H1 (cell line): ENCODE measurements at regions not wholly inside any gene's neighbourhood (a gene's known extent, or its start where the extent isn't known, plus 50 kb on each side); places are given as distances from the start of the nearest gene placed in this dataset.

Source experiments
- CTCF ChIA-PET: fragments of 300-600 bp; sonication (Branson Sonifier 250); formaldehyde crosslinking; loops from one replicate; lab custom pipeline; 2021; ENCODE audit not compliant: partially characterized antibody; lab: Charles Lee
- POLR2A ChIA-PET: fragments of 300-600 bp; sonication (Branson Sonifier 250); formaldehyde crosslinking; loops from one replicate; lab custom pipeline; 2021; ENCODE audit warnings: inconsistent platforms; ENCODE audit not compliant: partially characterized antibody; lab: Charles Lee
- DNase-seq, 2 experiments: peaks; one replicate each; pipeline versions ENCODE4 v3.0.0 to v3.0.0-alpha.2; 2010 to 2022; ENCODE audit warnings: low spot score in 2 of 2, low read depth in 1 of 2, mixed read lengths in 1 of 2
- FAIRE-seq: peaks from 2 replicates; lab custom pipeline; 2011; peaks lifted over from hg19 to GRCh38; lab: Jason Lieb, UNC
- H2AFZ ChIP-seq: 2 replicates; pipeline ENCODE4 v1.8.1; 2012; ENCODE audit warnings: low read length, inconsistent platforms
- H2AK5ac ChIP-seq: 2 replicates; pipeline ENCODE4 v1.6.1; 2013; ENCODE audit warnings: low read depth, low read length
- H2BK120ac ChIP-seq: replicated peaks from 2 replicates; pipeline ENCODE3; 2013; ENCODE audit warnings: low read depth, low read length, inconsistent platforms
- H2BK12ac ChIP-seq: 2 replicates; pipeline ENCODE4 v1.6.1; 2013; ENCODE audit warnings: low read depth, low read length
- H2BK15ac ChIP-seq: 2 replicates; pipeline ENCODE4 v1.6.1; 2013; ENCODE audit warnings: low read length
- H2BK20ac ChIP-seq: 2 replicates; pipeline ENCODE4 v1.6.1; 2013; ENCODE audit warnings: low read length
- H2BK5ac ChIP-seq: 2 replicates; pipeline ENCODE4 v1.6.1; 2013; ENCODE audit warnings: low read depth, low read length
- H3K14ac ChIP-seq: 2 replicates; pipeline ENCODE4 v1.6.1; 2013; ENCODE audit warnings: inconsistent platforms; ENCODE audit not compliant: insufficient read length
- H3K18ac ChIP-seq: 2 replicates; pipeline ENCODE4 v1.6.1; 2013; ENCODE audit warnings: low read length; ENCODE audit errors: extremely low read depth
- H3K23ac ChIP-seq: 2 replicates; pipeline ENCODE4 v1.6.1; 2013; ENCODE audit warnings: inconsistent platforms; ENCODE audit not compliant: insufficient read length
- H3K23me2 ChIP-seq: 2 replicates; pipeline ENCODE4 v1.6.1; 2013; ENCODE audit warnings: low read depth, low read length
- H3K27ac ChIP-seq: 2 replicates; pipeline ENCODE4 v1.6.1; 2011; ENCODE audit warnings: low read depth, low read length, inconsistent platforms
- H3K27me3 ChIP-seq, 4 experiments: replicated peaks in 1 of 4; 1 replicate in 1 of 4; 2 replicates in 3 of 4; pipeline versions ENCODE4 v1.6.1 to v1.8.1; 2011 to 2013; ENCODE audit warnings: low read length in 3 of 4, mild to moderate bottlenecking in 3 of 4, inconsistent platforms in 2 of 4, mixed read lengths in 2 of 4, moderate library complexity in 1 of 4; ENCODE audit not compliant: control insufficient read depth in 3 of 4, insufficient read depth in 3 of 4; ENCODE audit errors: extremely low read depth in 1 of 4
- H3K36me3 ChIP-seq, 4 experiments: 2 replicates each; pipeline versions ENCODE4 v1.6.1 to v1.8.1; 2011 to 2013; ENCODE audit warnings: mild to moderate bottlenecking in 4 of 4, low read length in 3 of 4, moderate library complexity in 2 of 4, control low read depth in 1 of 4, inconsistent platforms in 1 of 4; ENCODE audit not compliant: insufficient read depth in 4 of 4, control insufficient read depth in 2 of 4
- H3K4ac ChIP-seq: replicated peaks from 2 replicates; pipeline ENCODE3; 2013; ENCODE audit warnings: low read length, low read depth, mixed read lengths, inconsistent platforms; ENCODE audit not compliant: insufficient read length
- H3K4me1 ChIP-seq, 4 experiments: replicated peaks in 1 of 4; 1 replicate in 1 of 4; 2 replicates in 3 of 4; pipeline versions ENCODE4 v1.6.1 to v1.8.1; 2011 to 2013; ENCODE audit warnings: low read length in 3 of 4, inconsistent platforms in 2 of 4, mixed read lengths in 1 of 4; ENCODE audit not compliant: insufficient read depth in 4 of 4, control insufficient read depth in 3 of 4
- H3K4me2 ChIP-seq, 2 experiments: 2 replicates each; pipeline versions ENCODE4 v1.6.1 to v1.8.1; 2011 to 2013; ENCODE audit warnings: low read depth in 2 of 2, low read length in 2 of 2, control low read depth in 1 of 2, inconsistent platforms in 1 of 2, mild to moderate bottlenecking in 1 of 2; ENCODE audit not compliant: insufficient read depth in 1 of 2
- H3K4me3 ChIP-seq, 4 experiments: fragments of 200-600, 300-600 bp in 1 of 4; sonication (generic), shearing (Covaris generic), sonication (Bioruptor Twin) in 1 of 4; 2 replicates each; pipeline versions ENCODE4 v1.5.1 to v1.8.1; 2011 to 2016; ENCODE audit warnings: low read length in 4 of 4, low read depth in 3 of 4, control low read depth in 2 of 4, inconsistent platforms in 2 of 4, mild to moderate bottlenecking in 2 of 4, mixed read lengths in 1 of 4, moderate library complexity in 1 of 4; ENCODE audit not compliant: insufficient read depth in 2 of 4; ENCODE audit errors: extremely low read depth in 1 of 4
- H3K56ac ChIP-seq: replicated peaks from 2 replicates; pipeline ENCODE3; 2013; ENCODE audit warnings: low read depth, mild to moderate bottlenecking, mixed read lengths, low read length, inconsistent platforms; ENCODE audit not compliant: insufficient read length
- H3K79me1 ChIP-seq: 2 replicates; pipeline ENCODE4 v1.6.1; 2013; ENCODE audit warnings: low read depth, low read length, control low read depth
- H3K79me2 ChIP-seq, 2 experiments: 2 replicates each; pipeline versions ENCODE4 v1.6.1 to v1.8.1; 2012 to 2013; ENCODE audit warnings: low read length in 2 of 2, mild to moderate bottlenecking in 2 of 2, inconsistent platforms in 1 of 2; ENCODE audit not compliant: insufficient read depth in 2 of 2, control insufficient read depth in 1 of 2
- H3K9ac ChIP-seq, 4 experiments: replicated peaks in 1 of 4; 1 replicate in 1 of 4; 2 replicates in 3 of 4; pipeline versions ENCODE4 v1.6.1 to v1.8.1; 2011 to 2013; ENCODE audit warnings: low read depth in 3 of 4, low read length in 3 of 4, control low read depth in 2 of 4, mild to moderate bottlenecking in 2 of 4, moderate library complexity in 2 of 4, inconsistent platforms in 1 of 4; ENCODE audit errors: extremely low read depth in 1 of 4
- H3K9me3 ChIP-seq, 2 experiments: 2 replicates each; pipeline versions ENCODE4 v1.6.1 to v1.8.1; 2012 to 2013; ENCODE audit warnings: mild to moderate bottlenecking in 2 of 2, moderate library complexity in 2 of 2, control low read depth in 1 of 2, inconsistent platforms in 1 of 2, low read depth in 1 of 2, low read length in 1 of 2, mixed read lengths in 1 of 2; ENCODE audit not compliant: insufficient read depth in 2 of 2
- H4K20me1 ChIP-seq, 2 experiments: replicated peaks in 1 of 2; 2 replicates each; pipeline versions ENCODE3 to v1.8.1; 2011 to 2013; ENCODE audit warnings: inconsistent platforms in 2 of 2, low read length in 2 of 2, mild to moderate bottlenecking in 1 of 2; ENCODE audit not compliant: insufficient read depth in 2 of 2, control insufficient read depth in 1 of 2
- H4K5ac ChIP-seq: 2 replicates; pipeline ENCODE4 v1.6.1; 2013; ENCODE audit warnings: low read length, low read depth, mixed read lengths, inconsistent platforms; ENCODE audit not compliant: insufficient read length
- H4K8ac ChIP-seq: 2 replicates; pipeline ENCODE4 v1.8.0; 2013; ENCODE audit warnings: mild to moderate bottlenecking, moderate library complexity, low read length, inconsistent platforms; ENCODE audit not compliant: insufficient read depth; ENCODE audit errors: extremely low read depth
- H4K91ac ChIP-seq: replicated peaks from 2 replicates; pipeline ENCODE3; 2013; ENCODE audit warnings: low read length, mixed read lengths, inconsistent platforms; ENCODE audit not compliant: insufficient read length
- CBX8 ChIP-seq: fragments of 300-800, 300-1000 bp; sonication (generic); IDR thresholded peaks from 2 replicates; pipeline ENCODE4 v1.7.1; 2016; ENCODE audit warnings: low read depth, low read length, borderline replicate concordance
- JUN ChIP-seq: IDR thresholded peaks from 2 replicates; pipeline ENCODE4 v1.6.1; 2011; ENCODE audit warnings: low read depth, mild to moderate bottlenecking, improper control_type of control experiment, low read length
- ZNF274 ChIP-seq: IDR thresholded peaks from 2 replicates; pipeline ENCODE4 v1.7.0; 2012; ENCODE audit warnings: low read length, borderline replicate concordance; ENCODE audit errors: extremely low read depth
- WGBS, 2 experiments: shearing (Covaris generic) in 1 of 2; methylation state at CpG; one replicate each; pipeline versions ENCODE4 v1.1.6 to v1.1.7; 2013 to 2015; ENCODE audit warnings: low lambda C conversion rate in 2 of 2, mixed read lengths in 2 of 2, inconsistent platforms in 1 of 2, low coverage in 1 of 2, missing lambda C conversion rate in 1 of 2; ENCODE audit not compliant: insufficient replicate concordance in 2 of 2, insufficient coverage in 1 of 2, insufficient read length in 1 of 2; ENCODE audit errors: extremely low coverage in 1 of 2, missing lambda C conversion rate in 1 of 2; 5-methylcytosine and 5-hydroxymethylcytosine counted together

GRCh38 chr2:10214179-10214578 lies 88.5 kb upstream of the HPCAL1 start:
- Histone ChIP-seq H3K4ac (no peak overlapping the region), H2BK20ac (no peak overlapping the region), H3K27me3 (no peaks in the 10 kb centered on the region; a peak in 1 of 7 replicates), H4K8ac (no peak overlapping the region), H3K18ac (no peak overlapping the region), H2AK5ac (no peak overlapping the region), H3K79me1 (no peaks in the 10 kb centered on the region), H3K9ac (no peak overlapping the region), H2BK120ac (no peak overlapping the region), H3K56ac (no peak overlapping the region), H3K9me3 (no peaks in the 10 kb centered on the region), H4K5ac (no peak overlapping the region), H4K20me1 (peaks cover 0 to 5% of the 10 kb centered on the region in 2 experiments), H2BK15ac (no peak overlapping the region), H2BK5ac (no peak overlapping the region), H3K23me2 (no peaks in the 10 kb centered on the region), H3K36me3 (no peaks in the 10 kb centered on the region), H3K4me2 (no peak overlapping the region)
- ChIA-PET POLR2A (interaction anchor here (0.6 kb wide), 2 partner anchors 79 to 209 kb away, joined by 4 read pairs; no protein-coding TSS in a partner anchor), CTCF (interaction anchor here (0.5 to 1.6 kb wide), 4 partner anchors 11 to 252 kb away, joined by 3 to 8 read pairs (median 4); no protein-coding TSS in a partner anchor)
- 84% methylated on average over 8 of the region's 8 CpGs; no CpG with 5 or more reads in 1 of the 2 experiments for WGBS, 2 experiments
- DNase-seq (no peak), FAIRE-seq (no peak)
- TF ChIP-seq ZNF274 (no peak), CBX8 (no peak), JUN (no peak)
- TF ChIP-seq, all 59 proteins: peak for 0
- no peak overlapping the region for H3K4me3 ChIP-seq
- H3K4me1 ChIP-seq, result peaks cover 0 to 3% (median 1%) of the 10 kb centered on the region in 4 experiments; a peak in 6 of 7 replicates
- no peak overlapping the region for H4K91ac ChIP-seq
- no peak overlapping the region for H3K14ac ChIP-seq
- no peaks in the 10 kb centered on the region for H3K79me2 ChIP-seq
- H2AFZ ChIP-seq, result no peak overlapping the region
- H2BK12ac ChIP-seq, result no peak overlapping the region
- H3K23ac ChIP-seq, result no peak overlapping the region
- H3K27ac ChIP-seq, result no peak overlapping the region
